Mesenchymal stem cell (in vitro differentiated cells and primary cell): ENCODE measurements at regions not wholly inside any gene's neighbourhood (a gene's known extent, or its start where the extent isn't known, plus 50 kb on each side); places are given as distances from the start of the nearest gene placed in this dataset.
A peak's percentile ranks its signal among the peaks of the same experiment; 100 is the strongest.

Source experiments
- DNase-seq: peaks from one replicate; pipeline ENCODE4 v3.0.0-alpha.2; 2013
- H2AFZ ChIP-seq: one replicate; pipeline ENCODE4 v1.6.1; 2013; ENCODE audit warnings: low read depth, mild to moderate bottlenecking, control low read depth, inconsistent platforms, low read length, moderate library complexity
- H2AK5ac ChIP-seq: 2 replicates; pipeline ENCODE4 v1.6.1; 2013; ENCODE audit warnings: low read length, moderate library complexity, mild to moderate bottlenecking, inconsistent platforms; ENCODE audit not compliant: severe bottlenecking
- H2BK120ac ChIP-seq: one replicate; pipeline ENCODE4 v1.6.1; 2013; ENCODE audit warnings: low read depth, mild to moderate bottlenecking, inconsistent platforms, low read length, moderate library complexity
- H2BK12ac ChIP-seq, 2 experiments: one replicate each; pipeline ENCODE4 v1.6.1; 2013; ENCODE audit warnings: inconsistent platforms in 2 of 2, low read length in 2 of 2, mild to moderate bottlenecking in 2 of 2, moderate library complexity in 2 of 2, control low read depth in 1 of 2
- H2BK15ac ChIP-seq: one replicate; pipeline ENCODE4 v1.6.1; 2013; ENCODE audit warnings: mild to moderate bottlenecking, low read depth, inconsistent platforms; ENCODE audit not compliant: poor library complexity, severe bottlenecking
- H2BK5ac ChIP-seq: 2 replicates; pipeline ENCODE4 v1.6.1; 2013; ENCODE audit warnings: low read depth, mild to moderate bottlenecking, low read length, control low read depth, inconsistent platforms; ENCODE audit not compliant: poor library complexity, severe bottlenecking
- H3K14ac ChIP-seq, 2 experiments: one replicate each; pipeline ENCODE4 v1.6.1; 2013; ENCODE audit warnings: inconsistent platforms in 2 of 2, low read length in 2 of 2, control low read depth in 1 of 2, mild to moderate bottlenecking in 1 of 2, moderate library complexity in 1 of 2
- H3K18ac ChIP-seq, 2 experiments: one replicate each; pipeline ENCODE4 v1.6.1; 2013; ENCODE audit warnings: inconsistent platforms in 2 of 2, low read length in 2 of 2, control low read depth in 1 of 2, low read depth in 1 of 2, mild to moderate bottlenecking in 1 of 2
- H3K23ac ChIP-seq, 2 experiments: one replicate each; pipeline ENCODE4 v1.6.1; 2013; ENCODE audit warnings: inconsistent platforms in 2 of 2, low read length in 2 of 2, mild to moderate bottlenecking in 2 of 2, moderate library complexity in 2 of 2, control low read depth in 1 of 2
- H3K27ac ChIP-seq: 2 replicates; pipeline ENCODE4 v1.5.1; 2013; ENCODE audit warnings: mild to moderate bottlenecking, moderate library complexity, low read length, control low read depth, inconsistent platforms; ENCODE audit not compliant: poor library complexity, severe bottlenecking
- H3K27me3 ChIP-seq, 2 experiments: 2 replicates each; pipeline versions ENCODE4 v1.6.1 to v1.7.0; 2013; ENCODE audit warnings: low read length in 2 of 2, mild to moderate bottlenecking in 2 of 2, moderate library complexity in 2 of 2, control low read depth in 1 of 2, inconsistent platforms in 1 of 2; ENCODE audit not compliant: control insufficient read depth in 1 of 2, insufficient read depth in 1 of 2
- H3K36me3 ChIP-seq, 2 experiments: 2 replicates each; pipeline versions ENCODE4 v1.6.1 to v1.7.0; 2013; ENCODE audit warnings: low read length in 2 of 2, control low read depth in 1 of 2, inconsistent platforms in 1 of 2, low read depth in 1 of 2, mild to moderate bottlenecking in 1 of 2; ENCODE audit not compliant: insufficient read depth in 2 of 2, control insufficient read depth in 1 of 2
- H3K4ac ChIP-seq, 2 experiments: one replicate each; pipeline ENCODE4 v1.6.1; 2013; ENCODE audit warnings: inconsistent platforms in 2 of 2, low read length in 2 of 2, mild to moderate bottlenecking in 2 of 2, moderate library complexity in 2 of 2, control low read depth in 1 of 2, low read depth in 1 of 2
- H3K4me1 ChIP-seq: 2 replicates; pipeline ENCODE4 v1.6.1; 2013; ENCODE audit warnings: low read depth, low read length, control low read depth; ENCODE audit not compliant: control insufficient read depth, insufficient read depth
- H3K4me2 ChIP-seq: 2 replicates; pipeline ENCODE4 v1.6.1; 2013; ENCODE audit warnings: low read length, mild to moderate bottlenecking, inconsistent platforms; ENCODE audit not compliant: poor library complexity, severe bottlenecking
- H3K4me3 ChIP-seq, 2 experiments: 2 replicates each; pipeline versions ENCODE4 v1.5.1 to v1.7.0; 2013; ENCODE audit warnings: low read length in 2 of 2, mild to moderate bottlenecking in 2 of 2, control low read depth in 1 of 2, low read depth in 1 of 2; ENCODE audit not compliant: insufficient read depth in 1 of 2
- H3K79me1 ChIP-seq: replicated peaks from 2 replicates; pipeline ENCODE4 v1.6.1; 2013; ENCODE audit warnings: mild to moderate bottlenecking, control low read depth, low read length, inconsistent platforms; ENCODE audit not compliant: poor library complexity, severe bottlenecking
- H3K9ac ChIP-seq: 2 replicates; pipeline ENCODE4 v1.7.0; 2013; ENCODE audit warnings: mild to moderate bottlenecking, low read length, moderate library complexity
- H3K9me3 ChIP-seq: 2 replicates; pipeline ENCODE4 v1.7.0; 2013; ENCODE audit warnings: mild to moderate bottlenecking, low read length; ENCODE audit not compliant: control insufficient read depth
- H4K8ac ChIP-seq: one replicate; pipeline ENCODE4 v1.6.1; 2013; ENCODE audit warnings: inconsistent platforms, mild to moderate bottlenecking, low read length, moderate library complexity
- H4K91ac ChIP-seq: one replicate; pipeline ENCODE4 v1.6.1; 2013; ENCODE audit warnings: mild to moderate bottlenecking, low read length, inconsistent platforms
- WGBS: methylation state at CpG from one replicate; pipeline ENCODE4 v1.1.7; 2013; ENCODE audit warnings: mixed read lengths; 5-methylcytosine and 5-hydroxymethylcytosine counted together

- Histone ChIP-seq H3K4me1 (no peaks in the 10 kb centered on the region), H3K27ac (no peak overlapping the region), H4K91ac (no peak overlapping the region)
Observed at GRCh38 chr4:111303806-111304205, 680.9 kb upstream of the PITX2 start.

GRCh38 chr4:111323496-111323895 is 700.6 kb upstream of the PITX2 start:
- H3K23ac ChIP-seq, result no peak overlapping the region
- H4K91ac ChIP-seq, result no peak overlapping the region

More at GRCh38 chr4:111303806-111304205, 680.9 kb upstream of the PITX2 start:
- no peaks in the 10 kb centered on the region for H3K36me3 ChIP-seq
- H3K9me3 ChIP-seq, result no peaks in the 10 kb centered on the region
- H3K79me1 ChIP-seq, result no peaks in the 10 kb centered on the region
- no peak overlapping the region for H3K4ac ChIP-seq
- H2AK5ac ChIP-seq, result no peak overlapping the region
- DNase-seq, result no peak
- H3K14ac ChIP-seq, result no peak overlapping the region
- no peak overlapping the region for H3K4me3 ChIP-seq
- no peak overlapping the region for H3K23ac ChIP-seq
- no peak overlapping the region for H2BK15ac ChIP-seq
- no peak overlapping the region for H2BK12ac ChIP-seq
- no peak overlapping the region for H3K18ac ChIP-seq
- H3K27me3 ChIP-seq, result no peaks in the 10 kb centered on the region
- H3K4me2 ChIP-seq, result no peak overlapping the region
- H2BK5ac ChIP-seq, result no peak overlapping the region
- H3K9ac ChIP-seq, result no peak overlapping the region
- no peak overlapping the region for H2AFZ ChIP-seq
- no peak overlapping the region for H2BK120ac ChIP-seq
- no peak overlapping the region for H4K8ac ChIP-seq

GRCh38 chr4:111323916-111324315 is 701.0 kb upstream of the PITX2 start:
- Histone ChIP-seq H3K9ac (no peak overlapping the region), H2AFZ (no peak overlapping the region), H2AK5ac (no peak overlapping the region), H2BK15ac (no peak overlapping the region), H2BK12ac (no peak overlapping the region), H3K27ac (peak overlapping the region; percentile 70), H3K36me3 (no peaks in the 10 kb centered on the region), H3K18ac (no peak overlapping the region), H3K4me3 (peak overlapping the region in 1 of 2 experiments; percentile 6), H3K79me1 (no peaks in the 10 kb centered on the region), H3K4me1 (no peaks in the 10 kb centered on the region), H3K23ac (no peak overlapping the region), H4K8ac (no peak overlapping the region), H2BK5ac (no peak overlapping the region), H3K9me3 (no peaks in the 10 kb centered on the region), H3K4ac (no peak overlapping the region), H4K91ac (no peak overlapping the region), H3K4me2 (no peak overlapping the region), H2BK120ac (no peak overlapping the region), H3K27me3 (no peaks in the 10 kb centered on the region), H3K14ac (no peak overlapping the region)
- DNase-seq, result peak; percentile 16
- WGBS, result 70% methylated on average over 3 of the region's 3 CpGs

More at GRCh38 chr4:111323496-111323895, 700.6 kb upstream of the PITX2 start:
- no peak overlapping the region for H2BK12ac ChIP-seq
- no peaks in the 10 kb centered on the region for H3K9me3 ChIP-seq
- peak overlapping the region in 1 of 2 experiments; percentile 0 for H3K4me3 ChIP-seq
- H3K4me2 ChIP-seq, result no peak overlapping the region
- no peak overlapping the region for H2BK5ac ChIP-seq
- 59% methylated on average over 6 of the region's 6 CpGs for WGBS
- H3K4ac ChIP-seq, result no peak overlapping the region
- no peak overlapping the region for H4K8ac ChIP-seq
- no peaks in the 10 kb centered on the region for H3K27me3 ChIP-seq
- no peak overlapping the region for H2AFZ ChIP-seq
- DNase-seq, result peak; percentile 21
- H3K36me3 ChIP-seq, result no peaks in the 10 kb centered on the region
- H3K18ac ChIP-seq, result no peak overlapping the region
- H3K27ac ChIP-seq, result peak overlapping the region; percentile 70
- H2BK15ac ChIP-seq, result no peak overlapping the region
- H3K14ac ChIP-seq, result no peak overlapping the region
- H3K79me1 ChIP-seq, result no peaks in the 10 kb centered on the region
- H3K9ac ChIP-seq, result no peak overlapping the region
- H2AK5ac ChIP-seq, result no peak overlapping the region
- no peak overlapping the region for H2BK120ac ChIP-seq
- no peaks in the 10 kb centered on the region for H3K4me1 ChIP-seq

- no peak overlapping the region for H3K23ac ChIP-seq
- no peaks in the 10 kb centered on the region for H3K27me3 ChIP-seq
- H2BK15ac ChIP-seq, result no peak overlapping the region
- H3K27ac ChIP-seq, result no peak overlapping the region
- no peak overlapping the region for H3K4me2 ChIP-seq
- no peak overlapping the region for H3K14ac ChIP-seq
- H4K91ac ChIP-seq, result no peak overlapping the region
- DNase-seq, result no peak
- H3K36me3 ChIP-seq, result no peaks in the 10 kb centered on the region
- H3K4me1 ChIP-seq, result no peaks in the 10 kb centered on the region
- no peaks in the 10 kb centered on the region for H3K9me3 ChIP-seq
- no peak overlapping the region for H3K9ac ChIP-seq
- H2BK12ac ChIP-seq, result no peak overlapping the region
- no peak overlapping the region for H3K4me3 ChIP-seq
- 100% methylated on average over 1 of the region's 1 CpG for WGBS
- no peak overlapping the region for H2AK5ac ChIP-seq
- H3K18ac ChIP-seq, result no peak overlapping the region
- no peaks in the 10 kb centered on the region for H3K79me1 ChIP-seq
- H2BK120ac ChIP-seq, result no peak overlapping the region
- H3K4ac ChIP-seq, result no peak overlapping the region
- H4K8ac ChIP-seq, result no peak overlapping the region
- no peak overlapping the region for H2AFZ ChIP-seq
- no peak overlapping the region for H2BK5ac ChIP-seq
Observed at GRCh38 chr4:111326450-111326849, 703.6 kb upstream of the PITX2 start.
